IMR-90 (cell line): ENCODE measurements at regions not wholly inside any gene's neighbourhood (a gene's known extent, or its start where the extent isn't known, plus 50 kb on each side); places are given as distances from the start of the nearest gene placed in this dataset.
"Not testable (repeated sequence)": the region's sequence is repeated elsewhere in the genome, so short reads cannot be mapped to it uniquely, and the experiment has no call there.

Experiments used
- ATAC-seq: fragments of 200-7000 bp; cut with Tn5 transposase; 2 replicates; pipeline ENCODE4 v1.9.1; 2020; ENCODE audit warnings: low read depth, mild to moderate bottlenecking, moderate library complexity
- BruUV-seq: library from RNA; stranded (reverse); fragments of 400-500 nt; replicated peaks from 2 replicates; lab custom pipeline; 2021; lab: Mats Ljungman, UMichigan
- CTCF ChIA-PET: fragments of 300-600 bp; formaldehyde crosslinking; extraction: SDS; loops from one replicate; lab custom pipeline; 2021; ENCODE audit warnings: antibody characterized with exemption; lab: Yijun Ruan, JAX
- POLR2A ChIA-PET: fragments of 300-600 bp; sonication (Branson Sonifier 250); formaldehyde crosslinking; loops from one replicate; lab custom pipeline; 2022; ENCODE audit warnings: antibody characterized with exemption; ENCODE audit not compliant: unreplicated experiment; lab: Charles Lee
- DNase-seq: peaks from one replicate; pipeline ENCODE4 v3.0.0; 2013
- H2AFZ ChIP-seq: replicated peaks from 2 replicates; pipeline ENCODE3; 2013; ENCODE audit warnings: low read length, mild to moderate bottlenecking; ENCODE audit not compliant: poor library complexity
- H2AK5ac ChIP-seq: 2 replicates; pipeline ENCODE4 v1.6.1; 2013; ENCODE audit warnings: low read depth, low read length, inconsistent platforms
- H2AK9ac ChIP-seq: replicated peaks from 2 replicates; pipeline ENCODE3; 2013; ENCODE audit warnings: mild to moderate bottlenecking, low read depth, low read length, moderate library complexity; ENCODE audit not compliant: poor library complexity
- H2BK120ac ChIP-seq: 2 replicates; pipeline ENCODE4 v1.6.1; 2013; ENCODE audit warnings: low read depth, low read length, inconsistent platforms
- H2BK15ac ChIP-seq: 3 replicates; pipeline ENCODE4 v1.6.1; 2013; ENCODE audit warnings: low read depth, low read length, inconsistent platforms
- H2BK20ac ChIP-seq: 2 replicates; pipeline ENCODE4 v1.6.1; 2013; ENCODE audit warnings: low read depth, mild to moderate bottlenecking, inconsistent platforms, low read length, moderate library complexity
- H2BK5ac ChIP-seq: 2 replicates; pipeline ENCODE4 v1.6.1; 2013; ENCODE audit warnings: mild to moderate bottlenecking, low read depth, low read length, inconsistent platforms; ENCODE audit not compliant: poor library complexity, severe bottlenecking
- H3K14ac ChIP-seq: replicated peaks from 2 replicates; pipeline ENCODE4 v1.6.1; 2013; ENCODE audit warnings: low read depth, low read length, inconsistent platforms
- H3K18ac ChIP-seq: 2 replicates; pipeline ENCODE4 v1.6.1; 2013; ENCODE audit warnings: low read depth, low read length, control low read depth
- H3K23ac ChIP-seq: 2 replicates; pipeline ENCODE4 v1.6.1; 2013; ENCODE audit warnings: low read depth, low read length, inconsistent platforms
- H3K27ac ChIP-seq: 2 replicates; pipeline ENCODE4 v1.5.1; 2013; ENCODE audit warnings: mild to moderate bottlenecking, control low read depth, low read length; ENCODE audit not compliant: insufficient read depth
- H3K27me3 ChIP-seq: 2 replicates; pipeline ENCODE4 v1.6.1; 2013; ENCODE audit warnings: low read length; ENCODE audit not compliant: control insufficient read depth, insufficient read depth
- H3K36me3 ChIP-seq: 2 replicates; pipeline ENCODE4 v1.6.1; 2013; ENCODE audit warnings: low read length, mixed read lengths; ENCODE audit not compliant: control insufficient read depth, insufficient read depth
- H3K4ac ChIP-seq: 2 replicates; pipeline ENCODE4 v1.6.1; 2013; ENCODE audit warnings: low read depth, low read length, inconsistent platforms
- H3K4me1 ChIP-seq: 2 replicates; pipeline ENCODE4 v1.6.1; 2013; ENCODE audit warnings: low read length, mixed read lengths; ENCODE audit not compliant: control insufficient read depth, insufficient read depth
- H3K4me2 ChIP-seq: 2 replicates; pipeline ENCODE4 v1.6.1; 2013; ENCODE audit warnings: low read depth, mild to moderate bottlenecking, control low read depth, low read length, moderate library complexity
- H3K4me3 ChIP-seq: 2 replicates; pipeline ENCODE4 v1.5.1; 2013; ENCODE audit warnings: low read depth, mild to moderate bottlenecking, control low read depth, low read length, moderate library complexity; ENCODE audit not compliant: insufficient read depth
- H3K56ac ChIP-seq: 2 replicates; pipeline ENCODE4 v1.6.1; 2013; ENCODE audit warnings: low read length, inconsistent platforms; ENCODE audit not compliant: insufficient read depth; ENCODE audit errors: extremely low read depth
- H3K79me1 ChIP-seq, 2 experiments: 2 replicates each; pipeline ENCODE4 v1.6.1; 2013; ENCODE audit warnings: low read length in 2 of 2, inconsistent platforms in 1 of 2, low read depth in 1 of 2
- H3K9ac ChIP-seq: 2 replicates; pipeline ENCODE4 v1.6.1; 2013; ENCODE audit warnings: low read depth, low read length, control low read depth
- H3K9me1 ChIP-seq: 2 replicates; pipeline ENCODE4 v1.6.1; 2013; ENCODE audit warnings: low read length, inconsistent platforms; ENCODE audit not compliant: insufficient read depth
- H3K9me3 ChIP-seq: 2 replicates; pipeline ENCODE4 v1.6.1; 2013; ENCODE audit warnings: low read length; ENCODE audit not compliant: control insufficient read depth, insufficient read depth
- H4K20me1 ChIP-seq: 2 replicates; pipeline ENCODE4 v1.6.1; 2013; ENCODE audit warnings: low read length, inconsistent platforms; ENCODE audit not compliant: insufficient read depth
- H4K5ac ChIP-seq: 2 replicates; pipeline ENCODE4 v1.6.1; 2013; ENCODE audit warnings: mild to moderate bottlenecking, low read depth, low read length, control low read depth
- H4K8ac ChIP-seq, 2 experiments: 2 replicates each; pipeline ENCODE4 v1.6.1; 2013; ENCODE audit warnings: low read depth in 2 of 2, low read length in 2 of 2, control low read depth in 1 of 2, inconsistent platforms in 1 of 2
- H4K91ac ChIP-seq: 2 replicates; pipeline ENCODE4 v1.6.1; 2013; ENCODE audit warnings: low read depth, low read length, inconsistent platforms; ENCODE audit not compliant: insufficient read depth
- WGBS, 2 experiments: methylation state at CpG; one replicate each; pipeline versions ENCODE4 v1.1.5 to v1.1.7; 2013; ENCODE audit warnings: missing lambda C conversion rate in 2 of 2; ENCODE audit not compliant: insufficient read length in 1 of 2; ENCODE audit errors: extremely low coverage in 2 of 2; 5-methylcytosine and 5-hydroxymethylcytosine counted together
- dilution Hi-C: fragments of 300-500 bp; cut with HindIII; formaldehyde crosslinking; loops from one replicate; pipeline ENCODE4 v1.14.3; 2018; ENCODE audit warnings: low sequenced_read_pairs; ENCODE audit not compliant: unreplicated experiment
- in situ Hi-C: fragments of 300-500 bp; cut with MboI; formaldehyde crosslinking; loops from 3 replicates; pipeline ENCODE4 v1.14.3; 2019; ENCODE audit warnings: low sequenced_read_pairs, inconsistent platforms, mixed read lengths
- intact Hi-C: fragments of 100-400 bp; cut with micrococcal nuclease; formaldehyde crosslinking; loops from 2 replicates; pipeline ENCODE4 v1.10.0; 2022

DNA sequence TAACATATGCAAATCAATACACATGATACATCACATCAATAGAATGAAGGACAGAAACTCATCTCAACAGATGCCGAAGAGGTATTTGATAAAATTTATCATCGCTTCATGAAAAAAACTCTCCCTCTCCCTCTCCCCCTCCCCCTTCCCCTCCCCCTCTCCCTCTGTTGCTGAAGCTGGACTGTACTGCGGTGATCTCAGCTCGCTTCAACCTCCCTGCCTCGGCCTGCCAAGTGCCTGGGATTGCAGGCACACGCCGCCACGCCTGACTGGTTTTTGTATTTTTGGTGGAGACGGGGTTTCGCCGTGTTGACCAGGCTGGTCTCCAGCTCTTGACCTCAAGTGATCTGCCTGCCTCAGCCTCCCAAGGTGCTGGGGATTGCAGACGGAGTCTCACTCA, 138.5 kb upstream of the PALMD start:
- H3K4me1 ChIP-seq, H3K27ac ChIP-seq, H3K4ac ChIP-seq, H3K36me3 ChIP-seq, H4K8ac ChIP-seq, ATAC-seq, POLR2A ChIA-PET, dilution Hi-C loops, H3K18ac ChIP-seq, DNase-seq, H3K9ac ChIP-seq, H3K9me3 ChIP-seq, in situ Hi-C loops, H2AK5ac ChIP-seq, H4K20me1 ChIP-seq, H2BK120ac ChIP-seq, H4K91ac ChIP-seq, H2BK20ac ChIP-seq, H2BK5ac ChIP-seq, H3K4me2 ChIP-seq, H3K9me1 ChIP-seq, H2BK15ac ChIP-seq, H3K79me1 ChIP-seq, H3K56ac ChIP-seq, H3K23ac ChIP-seq, H4K5ac ChIP-seq, H3K27me3 ChIP-seq, H3K4me3 ChIP-seq, H3K14ac ChIP-seq, intact Hi-C loops, BruUV-seq, H2AFZ ChIP-seq, H2AK9ac ChIP-seq: not testable (repeated sequence)
- WGBS, 2 experiments, result no CpG with 5 or more reads among the region's 12 CpGs
- CTCF ChIA-PET, result interaction anchor here (1.8 kb wide), 1 partner anchor 20 kb away, joined by 6 read pairs; no protein-coding TSS in a partner anchor
